BLaER1 treated with 17β-estradiol and CSF1 and Interleukin-3, amounts not matched to agents 10 nM and 100 nM (cell line): ENCODE measurements at regions not wholly inside any gene's neighbourhood (a gene's known extent, or its start where the extent isn't known, plus 50 kb on each side); places are given as distances from the start of the nearest gene placed in this dataset.

Experiments
- H3K27ac ChIP-seq, 11 experiments: shearing (Covaris generic); formaldehyde crosslinking; 2 replicates each; pipeline ENCODE4 v1.8.1; 2022
- H3K27me3 ChIP-seq, 11 experiments: shearing (Covaris generic); formaldehyde crosslinking; 2 replicates each; pipeline ENCODE4 v1.8.1; 2022
- H3K36me3 ChIP-seq, 11 experiments: shearing (Covaris generic); formaldehyde crosslinking; 2 replicates each; pipeline ENCODE4 v1.8.1; 2022
- H3K4me1 ChIP-seq, 10 experiments: shearing (Covaris generic); formaldehyde crosslinking; 2 replicates each; pipeline ENCODE4 v1.8.1; 2022
- H3K4me2 ChIP-seq, 11 experiments: shearing (Covaris generic); formaldehyde crosslinking; 2 replicates each; pipeline ENCODE4 v1.8.1; 2022
- H3K4me3 ChIP-seq, 10 experiments: shearing (Covaris generic); formaldehyde crosslinking; 2 replicates each; pipeline ENCODE4 v1.8.1; 2022
- H3K9ac ChIP-seq, 11 experiments: shearing (Covaris generic); formaldehyde crosslinking; 2 replicates each; pipeline ENCODE4 v1.8.1; 2022
- H3K9me3 ChIP-seq, 11 experiments: shearing (Covaris generic); formaldehyde crosslinking; replicated peaks in 1 of 11; 2 replicates each; pipeline ENCODE4 v1.8.1; 2022
- H4K20me1 ChIP-seq, 11 experiments: shearing (Covaris generic); formaldehyde crosslinking; 2 replicates each; pipeline ENCODE4 v1.8.1; 2022
- Cebpa-rat ChIP-seq, 11 experiments: shearing (Covaris generic); IDR thresholded peaks; 2 replicates each; pipeline ENCODE4 v1.8.1; 2022

GRCh38 chrX:138939038-138939437, 227.5 kb upstream of the FGF13 start:
- no peaks in the 10 kb centered on the region; a peak in 2 of 22 replicates for H4K20me1 ChIP-seq
- H3K36me3 ChIP-seq, result no peaks in the 10 kb centered on the region
- H3K9ac ChIP-seq, result no peak overlapping the region
- H3K9me3 ChIP-seq, result no peaks in the 10 kb centered on the region
- H3K27ac ChIP-seq, result no peak overlapping the region
- no peaks in the 10 kb centered on the region for H3K4me1 ChIP-seq
- no peak for TF ChIP-seq Cebpa-rat (IDR thresholded peaks at IDR 0.05)
- no peak overlapping the region for H3K4me3 ChIP-seq
- peaks cover 89 to 100% (median 100%) of the 10 kb centered on the region in 11 experiments for H3K27me3 ChIP-seq
- no peak overlapping the region for H3K4me2 ChIP-seq

- no peak overlapping the region for H3K9ac ChIP-seq
- TF ChIP-seq Cebpa-rat (IDR thresholded peaks at IDR 0.05), result no peak
- no peaks in the 10 kb centered on the region; a peak in 1 of 22 replicates for H4K20me1 ChIP-seq
- H3K4me2 ChIP-seq, result no peak overlapping the region
- H3K36me3 ChIP-seq, result no peaks in the 10 kb centered on the region
- H3K4me3 ChIP-seq, result no peak overlapping the region
- H3K4me1 ChIP-seq, result no peaks in the 10 kb centered on the region
- H3K27me3 ChIP-seq, result peaks cover 81 to 100% (median 100%) of the 10 kb centered on the region in 11 experiments
- no peak overlapping the region for H3K27ac ChIP-seq
- no peaks in the 10 kb centered on the region for H3K9me3 ChIP-seq
Measured at GRCh38 chrX:138938003-138938402, 226.5 kb upstream of the FGF13 start.

DNA sequence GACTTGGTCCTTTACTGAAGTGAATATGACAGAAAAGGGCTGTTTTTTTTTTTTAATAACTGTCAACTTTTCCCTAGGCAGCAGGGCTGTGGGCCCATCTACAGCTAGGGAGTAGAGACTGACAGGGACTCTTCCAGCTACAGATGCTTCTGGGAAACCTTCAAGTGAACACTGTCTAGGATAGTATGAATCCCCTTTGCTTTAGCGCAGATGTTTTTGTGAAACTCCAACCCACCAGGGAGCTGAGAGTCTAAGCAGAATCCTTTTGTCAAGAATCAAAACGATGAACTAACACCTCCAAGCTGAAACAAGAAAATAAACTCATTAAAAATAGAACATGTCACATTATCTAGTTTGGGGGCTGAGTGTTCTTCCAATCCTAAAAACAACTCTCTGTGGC, 219.7 kb upstream of the FGF13 start:
- TF ChIP-seq Cebpa-rat (IDR thresholded peaks at IDR 0.05), result no peak
- no peaks in the 10 kb centered on the region for H4K20me1 ChIP-seq
- H3K9ac ChIP-seq, result no peak overlapping the region
- H3K4me3 ChIP-seq, result no peak overlapping the region
- peaks cover 0 to 4% (median 0%) of the 10 kb centered on the region in 10 experiments; a peak in 1 of 20 replicates for H3K4me1 ChIP-seq
- no peaks in the 10 kb centered on the region for H3K36me3 ChIP-seq
- H3K27ac ChIP-seq, result no peak overlapping the region
- no peaks in the 10 kb centered on the region for H3K9me3 ChIP-seq
- H3K4me2 ChIP-seq, result no peak overlapping the region
- peaks cover 69 to 98% (median 95%) of the 10 kb centered on the region in 11 experiments for H3K27me3 ChIP-seq

DNA sequence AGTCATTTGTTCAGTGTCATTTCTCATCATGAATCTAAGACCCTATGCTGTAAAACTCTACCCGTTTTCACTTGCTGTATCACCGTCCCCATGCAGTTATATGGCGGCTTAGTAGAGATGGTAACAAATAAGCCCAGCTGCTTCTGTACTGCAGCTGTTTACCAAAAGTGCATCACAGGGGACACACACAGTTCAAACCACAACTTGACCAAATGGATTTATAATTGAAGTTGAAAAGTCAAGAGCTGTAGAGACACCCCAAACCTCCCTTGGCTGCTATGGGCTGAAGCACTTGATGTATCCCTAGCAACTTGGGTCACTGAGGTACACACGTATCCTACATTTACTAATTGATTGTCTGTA, 219.0 kb upstream of the FGF13 start:
- Histone ChIP-seq H3K9me3 (peaks cover 0 to 6% (median 0%) of the 10 kb centered on the region in 11 experiments; a peak in 1 of 22 replicates), H3K4me1 (peaks cover 0 to 10% (median 0%) of the 10 kb centered on the region in 10 experiments; a peak in 3 of 20 replicates), H3K36me3 (no peaks in the 10 kb centered on the region), H3K27ac (no peak overlapping the region), H3K27me3 (peaks cover 69 to 98% (median 95%) of the 10 kb centered on the region in 11 experiments), H3K4me2 (no peak overlapping the region), H3K4me3 (no peak overlapping the region), H4K20me1 (0 out of 22 replicates have a peak, but pooled peaks cover 0 to 3% (median 0%) of the 10 kb centered on the region in 11 experiments), H3K9ac (no peak overlapping the region)
- TF ChIP-seq Cebpa-rat (IDR thresholded peaks at IDR 0.05), result no peak

DNA sequence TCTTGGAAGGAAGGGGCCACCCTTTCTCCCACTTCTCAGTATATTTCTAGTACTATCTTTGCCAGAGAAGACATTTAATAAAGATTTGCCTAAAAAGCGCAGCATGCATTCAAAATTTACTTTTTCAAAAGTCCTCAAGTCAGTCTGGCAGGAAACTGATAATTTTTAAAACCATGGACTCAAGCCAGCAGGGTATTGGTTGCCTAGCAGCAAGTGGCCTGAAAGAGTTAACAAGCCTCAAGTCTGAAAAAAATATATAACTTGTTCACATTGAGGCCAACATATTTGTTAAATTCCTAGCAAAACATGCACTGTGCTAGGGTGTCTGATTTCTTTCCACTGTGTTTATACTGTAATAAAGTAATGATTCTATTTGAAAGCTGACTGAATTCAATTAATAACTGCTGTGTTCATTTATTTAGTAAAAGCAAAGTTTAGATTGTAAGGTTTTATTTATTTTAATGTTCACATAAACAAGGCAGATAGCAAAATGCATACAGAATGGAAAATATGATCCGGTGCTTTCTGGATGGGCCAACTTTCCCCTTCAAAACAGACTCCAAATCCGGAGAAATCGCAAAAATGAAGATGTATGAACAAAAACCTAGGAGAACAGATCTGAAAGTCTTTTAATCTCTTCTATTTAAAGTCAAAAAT, 218.5 kb upstream of the FGF13 start:
- H3K27ac ChIP-seq, result no peak overlapping the region
- H3K36me3 ChIP-seq, result no peaks in the 10 kb centered on the region
- H3K4me1 ChIP-seq, result peaks cover 0 to 14% (median 0%) of the 10 kb centered on the region in 10 experiments; a peak in 3 of 20 replicates
- H3K27me3 ChIP-seq, result peaks cover 68 to 98% (median 95%) of the 10 kb centered on the region in 11 experiments
- peaks cover 0 to 6% (median 0%) of the 10 kb centered on the region in 11 experiments; a peak in 2 of 22 replicates for H3K9me3 ChIP-seq
- H3K4me2 ChIP-seq, result no peak overlapping the region
- no peak for TF ChIP-seq Cebpa-rat (IDR thresholded peaks at IDR 0.05)
- no peak overlapping the region for H3K4me3 ChIP-seq
- H3K9ac ChIP-seq, result no peak overlapping the region
- H4K20me1 ChIP-seq, result 0 out of 22 replicates have a peak, but pooled peaks cover 0 to 3% (median 0%) of the 10 kb centered on the region in 11 experiments

GRCh38 chrX:138928737-138929459, 217.4 kb upstream of the FGF13 start:
- no peak for TF ChIP-seq Cebpa-rat (IDR thresholded peaks at IDR 0.05)
- H3K27me3 ChIP-seq, result peaks cover 68 to 98% (median 95%) of the 10 kb centered on the region in 11 experiments
- H3K4me2 ChIP-seq, result no peak overlapping the region

GRCh38 chrX:138925330-138925729, 213.8 kb upstream of the FGF13 start:
- peak in 2 of 11 experiments; percentile 51 to 55; a peak in 3 of 22 replicates for TF ChIP-seq Cebpa-rat (IDR thresholded peaks at IDR 0.05)
- peaks cover 86 to 99% (median 95%) of the 10 kb centered on the region in 11 experiments for H3K27me3 ChIP-seq
- peaks cover 0 to 21% (median 0%) of the 10 kb centered on the region in 10 experiments; a peak in 4 of 20 replicates for H3K4me1 ChIP-seq
- no peak overlapping the region; a peak in 1 of 22 replicates for H3K9ac ChIP-seq
- H3K9me3 ChIP-seq, result peaks cover 0 to 14% (median 0%) of the 10 kb centered on the region in 11 experiments; a peak in 3 of 22 replicates
- H3K36me3 ChIP-seq, result no peaks in the 10 kb centered on the region
- no peak overlapping the region for H3K4me3 ChIP-seq
- H3K27ac ChIP-seq, result peak overlapping the region in 3 of 11 experiments; percentile 47 to 72 (median 62); a peak in 5 of 22 replicates
- peak overlapping the region in 4 of 11 experiments; percentile 5 to 23 (median 16); a peak in 6 of 22 replicates for H3K4me2 ChIP-seq
- 0 out of 22 replicates have a peak, but pooled peaks cover 0 to 3% (median 0%) of the 10 kb centered on the region in 11 experiments for H4K20me1 ChIP-seq

More at GRCh38 chrX:138928737-138929459, 217.4 kb upstream of the FGF13 start:
- H4K20me1 ChIP-seq, result 0 out of 22 replicates have a peak, but pooled peaks cover 0 to 3% (median 0%) of the 10 kb centered on the region in 11 experiments
- no peak overlapping the region for H3K27ac ChIP-seq
- H3K4me3 ChIP-seq, result no peak overlapping the region
- H3K9me3 ChIP-seq, result peaks cover 0 to 13% (median 0%) of the 10 kb centered on the region in 11 experiments; a peak in 3 of 22 replicates
- no peak overlapping the region for H3K9ac ChIP-seq
- peaks cover 0 to 21% (median 0%) of the 10 kb centered on the region in 10 experiments; a peak in 4 of 20 replicates for H3K4me1 ChIP-seq
- no peaks in the 10 kb centered on the region for H3K36me3 ChIP-seq

GRCh38 chrX:138923805-138924204, 212.3 kb upstream of the FGF13 start:
- H3K27me3 ChIP-seq, result peaks cover 79 to 99% (median 95%) of the 10 kb centered on the region in 11 experiments
- H3K36me3 ChIP-seq, result no peaks in the 10 kb centered on the region
- H3K9ac ChIP-seq, result no peak overlapping the region
- peaks cover 0 to 3% (median 0%) of the 10 kb centered on the region in 11 experiments; a peak in 1 of 22 replicates for H4K20me1 ChIP-seq
- H3K4me3 ChIP-seq, result no peak overlapping the region
- 0 out of 22 replicates have a peak overlapping the region, but pooled peaks of 1 of the 11 experiments have one; percentile 71 for H3K27ac ChIP-seq
- no peak overlapping the region for H3K4me2 ChIP-seq
- H3K4me1 ChIP-seq, result peaks cover 0 to 18% (median 0%) of the 10 kb centered on the region in 10 experiments; a peak in 5 of 20 replicates
- peaks cover 0 to 14% (median 0%) of the 10 kb centered on the region in 11 experiments; a peak in 3 of 22 replicates for H3K9me3 ChIP-seq
- TF ChIP-seq Cebpa-rat (IDR thresholded peaks at IDR 0.05), result no peak
